Loucy (cell line): ENCODE measurements at regions not wholly inside any gene's neighbourhood (a gene's known extent, or its start where the extent isn't known, plus 50 kb on each side); places are given as distances from the start of the nearest gene placed in this dataset.

Experiments used
- H2AFZ ChIP-seq: fragments of 200-600 bp; sonication (generic); 2 replicates; pipeline ENCODE4 v1.6.0; 2016; ENCODE audit warnings: antibody characterized with exemption, mild to moderate bottlenecking, low read length, moderate library complexity
- H3F3A ChIP-seq: fragments of 200-600 bp; 2 replicates; pipeline ENCODE4 v1.6.0; 2016; ENCODE audit warnings: antibody characterized with exemption, low read depth, mild to moderate bottlenecking
- H3K27me3 ChIP-seq: fragments of 200-600 bp; sonication (generic); 2 replicates; pipeline ENCODE4 v1.6.1; 2014; ENCODE audit warnings: low read length, mild to moderate bottlenecking; ENCODE audit not compliant: insufficient read depth, poor library complexity, severe bottlenecking
- H3K36me3 ChIP-seq: fragments of 200-600 bp; sonication (generic); 2 replicates; pipeline ENCODE4 v1.6.1; 2016; ENCODE audit warnings: low read length; ENCODE audit not compliant: insufficient read depth
- H3K4me1 ChIP-seq: fragments of 200-600 bp; sonication (generic); 2 replicates; pipeline ENCODE4 v1.5.1; 2014; ENCODE audit warnings: low read length, mild to moderate bottlenecking; ENCODE audit not compliant: insufficient read depth, poor library complexity, severe bottlenecking
- H3K4me2 ChIP-seq: fragments of 200-600 bp; sonication (generic); 2 replicates; pipeline ENCODE4 v1.6.0; 2014; ENCODE audit warnings: antibody characterized with exemption, low read length, low read depth, mild to moderate bottlenecking; ENCODE audit not compliant: poor library complexity, severe bottlenecking
- H3K4me3 ChIP-seq: fragments of 200-600 bp; sonication (generic); 2 replicates; pipeline ENCODE4 v1.5.1; 2014; ENCODE audit warnings: low read length, mild to moderate bottlenecking, mixed read lengths; ENCODE audit not compliant: poor library complexity, severe bottlenecking
- H3K79me2 ChIP-seq: fragments of 200-600 bp; sonication (generic); 2 replicates; pipeline ENCODE4 v1.6.1; 2014; ENCODE audit warnings: low read length; ENCODE audit not compliant: insufficient read depth
- H3K9ac ChIP-seq: fragments of 200-600 bp; sonication (generic); 2 replicates; pipeline ENCODE4 v1.6.0; 2014; ENCODE audit warnings: mild to moderate bottlenecking, low read depth, low read length, moderate library complexity; ENCODE audit not compliant: poor library complexity, severe bottlenecking
- H3K9me2 ChIP-seq: fragments of 200-600 bp; sonication (generic); replicated peaks from 2 replicates; pipeline ENCODE4 v1.6.1; 2016; ENCODE audit warnings: low read depth, low read length, mixed read lengths
- H3K9me3 ChIP-seq: fragments of 200-600 bp; sonication (generic); 2 replicates; pipeline ENCODE4 v1.6.1; 2014; ENCODE audit warnings: mild to moderate bottlenecking, antibody characterized with exemption, low read length, low read depth; ENCODE audit not compliant: insufficient read depth
- H4K20me1 ChIP-seq: fragments of 200-600 bp; sonication (generic); 2 replicates; pipeline ENCODE4 v1.6.0; 2014; ENCODE audit warnings: antibody characterized with exemption, low read length, mild to moderate bottlenecking; ENCODE audit not compliant: insufficient read depth, poor library complexity, severe bottlenecking
- CTCF ChIP-seq: fragments of 200-600 bp; sonication (generic); conservative IDR thresholded peaks from 2 replicates; pipeline ENCODE4 v1.5.1; 2014; ENCODE audit warnings: mild to moderate bottlenecking, antibody characterized with exemption, low read length
- EZH2phosphoT487 ChIP-seq: fragments of 200-600 bp; IDR thresholded peaks from 2 replicates; pipeline ENCODE4 v1.6.1; 2018; ENCODE audit warnings: antibody characterized with exemption, mild to moderate bottlenecking, moderate library complexity, borderline replicate concordance

- H3K36me3 ChIP-seq = no peaks in the 10 kb centered on the region
- no peak overlapping the region for H3K4me3 ChIP-seq
- H3K4me2 ChIP-seq = no peak overlapping the region
- H3K9me2 ChIP-seq = no peaks in the 10 kb centered on the region
- 0 out of 2 replicates have a peak, but pooled peaks cover 3% of the 10 kb centered on the region for H3K79me2 ChIP-seq
- no peaks in the 10 kb centered on the region for H3K9me3 ChIP-seq
- H3K4me1 ChIP-seq = peaks cover 70% of the 10 kb centered on the region
- TF ChIP-seq CTCF (no peak), EZH2phosphoT487 (no peak)
- no peak overlapping the region for H3K9ac ChIP-seq
- no peaks in the 10 kb centered on the region for H4K20me1 ChIP-seq
- H3K27me3 ChIP-seq = no peaks in the 10 kb centered on the region
- peaks cover 11% of the 10 kb centered on the region; the same call in 1 of the 2 replicates for H3F3A ChIP-seq
- H2AFZ ChIP-seq = no peak overlapping the region
Measured at GRCh38 chr15:59817053-59817452, 127.9 kb upstream of the BNIP2 start.

DNA sequence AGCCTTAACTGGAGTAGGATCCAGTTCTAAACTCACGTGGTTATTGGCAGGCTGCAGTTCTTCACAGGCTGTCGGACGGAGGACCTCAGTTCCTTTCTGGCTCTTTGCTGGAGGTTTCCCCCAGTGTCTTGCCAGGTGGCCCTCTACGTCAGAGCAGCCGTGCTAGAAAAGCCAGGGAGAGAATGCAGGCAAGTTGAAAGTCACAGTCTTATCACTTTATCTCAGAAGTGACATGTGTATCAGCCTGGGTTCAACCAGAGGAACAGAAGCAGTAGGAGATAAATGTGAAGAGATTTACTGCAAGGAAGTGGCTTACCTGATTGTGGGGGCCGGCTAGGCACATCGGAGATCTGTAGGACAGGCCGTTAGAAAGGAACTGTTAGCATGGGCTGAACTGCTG is 125.3 kb upstream of the BNIP2 start:
- Histone ChIP-seq H3K4me2 (peak overlapping the region; percentile 81), H3K79me2 (0 out of 2 replicates have a peak, but pooled peaks cover 3% of the 10 kb centered on the region), H3K4me1 (peaks cover 77% of the 10 kb centered on the region), H2AFZ (peak overlapping the region; percentile 14; the same call in 1 of the 2 replicates), H3K36me3 (no peaks in the 10 kb centered on the region), H3F3A (peaks cover 11% of the 10 kb centered on the region; the same call in 1 of the 2 replicates), H3K9ac (peak overlapping the region; percentile 77), H4K20me1 (no peaks in the 10 kb centered on the region), H3K9me3 (no peaks in the 10 kb centered on the region), H3K9me2 (no peaks in the 10 kb centered on the region), H3K27me3 (no peaks in the 10 kb centered on the region), H3K4me3 (peak overlapping the region; percentile 72)
- no peak for TF ChIP-seq EZH2phosphoT487
- no peak for TF ChIP-seq CTCF

- Histone ChIP-seq H3K9me2 (no peaks in the 10 kb centered on the region), H3K79me2 (0 out of 2 replicates have a peak, but pooled peaks cover 3% of the 10 kb centered on the region), H3K4me1 (peaks cover 68% of the 10 kb centered on the region), H3K4me2 (peak overlapping the region; percentile 81), H3F3A (peaks cover 11% of the 10 kb centered on the region; the same call in 1 of the 2 replicates), H3K36me3 (no peaks in the 10 kb centered on the region), H2AFZ (peak overlapping the region; percentile 39; the same call in 1 of the 2 replicates), H3K27me3 (no peaks in the 10 kb centered on the region), H3K9me3 (no peaks in the 10 kb centered on the region), H3K4me3 (peak overlapping the region; percentile 72), H4K20me1 (no peaks in the 10 kb centered on the region), H3K9ac (peak overlapping the region; percentile 77)
- TF ChIP-seq CTCF (no peak), EZH2phosphoT487 (no peak)
Measured at GRCh38 chr15:59812889-59813288, 123.8 kb upstream of the BNIP2 start.
